ENCODE measurements at regions not wholly inside any gene's neighbourhood (a gene's known extent, or its start where the extent isn't known, plus 50 kb on each side); places are given as distances from the start of the nearest gene placed in this dataset.
A peak's percentile ranks its signal among the peaks of the same experiment; 100 is the strongest.

DNA sequence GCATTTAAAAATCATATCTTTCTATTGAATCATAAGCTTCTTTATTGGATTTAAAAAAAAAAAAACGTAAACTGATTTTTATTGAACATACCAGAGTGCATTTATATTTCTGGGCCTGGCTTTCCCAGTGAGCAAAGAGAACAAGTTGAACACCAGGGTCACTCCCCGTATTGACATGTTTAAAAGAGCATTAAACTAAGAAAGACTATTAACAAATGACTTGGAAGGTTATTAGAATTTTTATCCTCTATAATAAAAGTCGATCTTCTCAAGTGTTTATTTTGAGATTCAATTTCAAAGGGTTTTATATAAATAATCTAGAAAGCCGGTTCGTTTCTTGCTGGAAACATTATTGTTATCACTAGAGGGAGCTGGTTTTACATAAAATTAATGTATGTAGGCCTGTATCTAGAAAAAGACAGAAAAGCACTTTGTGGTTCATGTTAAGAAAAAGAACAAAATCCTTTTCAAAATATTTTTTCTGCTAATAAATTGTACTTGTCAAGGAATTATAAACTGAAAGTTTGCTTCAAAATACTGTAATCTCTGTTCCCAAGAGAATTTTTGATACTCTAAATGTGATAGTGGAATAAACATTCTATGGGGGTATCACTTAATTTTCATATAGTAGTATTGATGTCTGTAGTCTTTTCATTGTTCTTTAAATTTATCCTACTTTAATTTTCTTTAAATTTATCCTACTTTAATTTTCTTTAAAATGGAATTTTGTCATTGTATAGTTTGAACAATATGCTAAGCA is 321.8 kb upstream of the MME start:
- FAIRE-seq: peak; percentile 99

DNA sequence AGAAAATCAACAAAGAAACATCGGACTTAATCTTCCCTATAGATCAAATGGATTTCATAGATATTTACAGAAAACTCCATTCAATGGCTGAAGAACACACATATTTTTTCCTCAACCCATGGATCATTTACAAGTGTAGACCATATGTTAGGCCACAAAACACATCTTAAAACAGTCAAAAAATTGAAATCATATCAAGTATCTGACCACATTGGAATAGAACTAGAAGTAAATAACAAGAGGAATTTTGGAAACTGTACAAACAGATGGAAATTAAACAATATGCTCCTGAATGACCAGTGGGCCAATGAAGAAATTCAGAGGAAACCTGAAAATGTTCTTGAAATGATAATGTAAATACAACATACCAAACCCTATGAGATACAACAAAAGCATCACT is 323.1 kb upstream of the GPR149 start:
- FAIRE-seq: no peak

DNA sequence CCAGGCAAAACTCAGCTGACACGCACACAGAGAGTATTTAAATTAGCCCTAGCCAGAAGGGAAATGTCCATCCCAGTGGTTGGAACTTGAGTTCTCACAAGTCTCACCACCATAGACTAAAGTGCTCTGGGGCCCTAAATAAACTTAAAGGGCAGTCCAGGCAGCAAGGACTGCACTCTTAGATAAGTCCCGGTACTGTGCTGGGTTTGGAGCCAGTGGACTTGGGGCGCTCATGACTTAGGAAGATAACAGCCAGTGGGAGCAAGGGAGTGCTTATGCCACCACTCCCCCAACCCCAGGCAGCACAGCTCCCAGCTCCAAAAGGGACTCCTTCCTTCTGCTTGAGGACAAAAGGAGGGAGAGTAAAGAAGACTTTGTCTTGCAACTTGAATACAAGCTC is 319.5 kb upstream of the GPR149 start:
- no peak for FAIRE-seq

DNA sequence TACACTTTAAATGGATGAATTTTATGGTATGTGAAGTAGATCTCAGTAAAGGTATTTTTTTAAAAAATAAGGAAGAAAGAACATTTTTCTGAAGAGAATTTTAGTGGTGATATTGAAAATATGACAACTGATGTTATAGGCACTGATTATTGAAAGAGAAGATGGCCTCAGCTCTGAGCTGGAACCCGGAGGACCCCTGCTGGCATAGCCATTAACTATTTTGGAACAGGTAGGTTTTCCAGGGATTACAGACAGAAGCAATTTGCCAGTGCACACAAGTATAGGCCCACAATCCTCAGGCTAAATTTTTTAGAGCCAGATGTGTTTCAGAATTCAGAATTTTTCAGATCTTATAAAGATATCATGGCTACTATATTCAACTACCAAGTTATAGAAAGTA is 315.9 kb upstream of the GPR149 start:
- FAIRE-seq: no peak

DNA sequence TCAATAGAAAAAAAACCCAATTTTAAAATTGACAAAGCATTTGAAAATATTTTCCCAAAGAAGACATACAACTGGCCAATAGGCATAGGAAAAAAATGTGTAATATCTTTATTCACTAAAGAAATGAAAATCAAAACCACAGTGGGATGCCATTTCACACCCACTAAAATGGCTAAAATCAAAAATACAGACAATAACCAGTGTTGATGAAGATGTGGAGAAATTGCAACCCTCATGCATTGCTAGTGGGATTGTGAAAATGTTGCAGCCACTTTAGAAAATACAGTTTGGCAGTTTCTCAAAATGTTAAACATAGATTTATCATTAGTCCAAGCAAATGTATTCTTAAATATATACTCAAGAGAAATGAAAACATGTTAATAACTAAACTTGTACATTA is 315.1 kb upstream of the GPR149 start:
- no peak for FAIRE-seq

DNA sequence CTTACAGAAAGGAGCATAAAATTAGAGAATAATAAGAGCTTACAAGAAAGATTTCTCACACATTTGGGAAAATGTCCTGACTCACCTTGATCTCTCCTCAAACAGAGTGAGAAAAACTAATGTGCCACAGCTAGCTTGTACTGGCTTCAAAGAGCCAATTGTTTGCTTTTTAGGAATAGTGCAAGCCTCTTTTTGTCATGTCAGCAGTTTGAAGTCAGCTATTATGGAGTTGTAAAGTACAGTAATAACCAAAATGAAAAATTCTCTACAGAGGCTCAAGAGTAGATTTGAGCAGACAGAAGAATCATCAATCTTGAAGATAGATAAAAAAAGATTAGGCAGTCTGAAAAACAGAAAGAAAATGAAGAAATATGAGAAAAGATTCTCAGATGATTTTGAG is 313.4 kb upstream of the GPR149 start:
- FAIRE-seq: no peak

DNA sequence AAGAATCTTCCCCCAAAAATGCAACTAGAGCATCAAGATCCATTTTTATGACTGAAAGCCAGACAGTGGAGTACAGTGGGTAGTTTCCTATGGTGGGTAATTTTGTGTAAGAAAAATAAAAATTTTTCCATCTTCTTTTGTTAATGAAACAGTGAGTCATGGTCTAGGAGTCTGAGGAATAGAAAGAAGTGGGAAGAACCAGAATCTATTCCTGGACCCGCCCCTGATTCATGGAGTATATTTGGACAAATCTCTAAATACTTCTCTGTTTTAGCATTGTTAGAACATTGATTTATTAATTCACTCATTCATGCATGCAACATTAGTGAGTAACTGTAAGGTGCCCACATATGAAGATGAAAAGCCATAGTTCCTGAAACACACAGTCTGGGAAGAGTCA is 304.5 kb upstream of the GPR149 start:
- no peak for FAIRE-seq

DNA sequence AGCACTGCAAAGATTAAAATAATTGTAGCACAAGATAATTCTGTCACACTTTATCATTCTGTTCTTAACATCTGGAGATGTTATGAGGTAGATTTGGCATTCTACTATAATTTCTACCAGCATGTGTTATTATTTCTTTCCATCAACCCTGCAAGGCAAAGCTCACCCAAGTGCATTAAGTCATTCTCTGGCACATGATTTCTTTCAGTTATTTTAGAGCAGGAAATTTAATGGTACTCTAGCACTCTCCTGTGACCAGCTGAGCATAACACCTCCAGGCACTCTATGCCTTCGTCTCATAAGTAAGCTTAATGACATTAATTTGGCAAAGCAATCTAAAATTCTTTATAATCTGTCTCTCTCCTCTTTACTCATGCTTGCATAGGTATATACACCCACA is 300.2 kb upstream of the GPR149 start:
- no peak for FAIRE-seq

DNA sequence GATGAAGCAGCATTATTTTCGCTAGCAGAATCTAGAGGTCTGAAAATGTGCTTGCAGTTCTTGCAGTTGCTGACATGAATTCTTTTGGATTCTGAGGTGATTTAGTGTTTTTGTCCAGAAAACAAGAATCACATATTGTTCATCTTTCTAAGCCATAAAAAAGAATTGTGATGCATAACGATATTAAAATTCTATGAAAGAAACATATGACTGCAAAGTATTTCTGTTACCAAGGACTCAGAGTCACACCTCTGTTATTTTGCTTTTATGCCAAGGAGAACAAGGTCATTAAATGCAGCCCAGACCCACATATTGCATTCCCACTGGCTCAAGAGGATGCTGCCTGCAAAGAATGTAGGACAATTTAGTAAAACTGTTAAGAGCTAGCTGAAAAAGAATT is 299.8 kb upstream of the GPR149 start:
- no peak for FAIRE-seq

DNA sequence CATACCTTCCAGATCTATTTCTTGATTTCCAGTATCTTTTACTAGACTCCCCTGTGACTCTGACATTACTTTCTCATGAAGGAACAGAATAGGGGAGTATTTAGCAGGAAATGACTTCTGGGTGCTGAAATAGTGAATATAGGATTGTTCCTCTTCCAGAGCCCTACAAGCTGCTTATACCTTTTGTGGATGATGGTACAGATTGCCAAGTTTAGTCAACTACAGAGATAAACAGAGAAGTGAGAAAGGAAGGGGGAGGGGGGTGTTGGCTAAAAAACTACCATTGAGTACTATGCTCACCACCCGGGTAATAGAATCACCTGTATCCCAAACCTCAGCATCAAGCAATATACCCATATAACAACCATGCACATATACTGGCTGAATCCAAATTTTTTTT is 298.3 kb upstream of the GPR149 start:
- FAIRE-seq: no peak

DNA sequence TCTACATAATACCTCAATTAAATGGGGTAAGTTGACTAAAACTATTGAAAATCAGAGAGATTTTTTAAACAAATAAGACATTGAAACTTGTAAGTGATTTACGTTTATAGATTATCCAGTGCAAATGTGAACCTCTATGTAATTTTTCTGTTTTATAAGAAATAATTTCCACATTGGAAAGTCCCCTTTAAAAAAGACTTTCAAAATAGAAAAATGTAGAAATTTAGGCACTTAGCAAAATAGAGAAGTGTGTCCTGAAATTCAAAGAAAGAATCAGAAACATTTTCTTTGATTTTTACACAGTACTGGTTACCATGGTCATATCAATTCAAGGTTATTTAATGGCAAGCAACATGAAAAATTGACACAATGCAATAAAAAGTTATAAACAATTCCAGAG is 290.9 kb upstream of the GPR149 start:
- no peak for FAIRE-seq

DNA sequence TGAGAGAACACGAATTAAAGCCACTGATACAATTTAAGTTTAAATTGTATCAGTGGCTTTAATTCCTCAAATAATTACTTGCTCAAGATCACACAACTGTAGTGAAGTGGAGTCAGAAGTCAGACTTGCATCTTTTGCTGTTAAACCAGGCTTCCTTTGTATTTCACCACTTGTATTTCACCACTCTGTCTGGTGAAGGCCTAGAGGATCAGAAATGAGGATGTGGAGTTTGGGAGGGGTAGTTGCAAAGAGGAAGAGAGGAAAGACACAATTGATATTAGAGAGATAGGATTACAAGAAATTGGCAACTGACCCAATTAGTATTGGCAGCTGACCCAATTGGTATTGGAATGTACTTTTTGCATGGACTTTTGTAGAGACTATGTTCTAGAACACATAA is 288.1 kb upstream of the GPR149 start:
- FAIRE-seq: no peak

DNA sequence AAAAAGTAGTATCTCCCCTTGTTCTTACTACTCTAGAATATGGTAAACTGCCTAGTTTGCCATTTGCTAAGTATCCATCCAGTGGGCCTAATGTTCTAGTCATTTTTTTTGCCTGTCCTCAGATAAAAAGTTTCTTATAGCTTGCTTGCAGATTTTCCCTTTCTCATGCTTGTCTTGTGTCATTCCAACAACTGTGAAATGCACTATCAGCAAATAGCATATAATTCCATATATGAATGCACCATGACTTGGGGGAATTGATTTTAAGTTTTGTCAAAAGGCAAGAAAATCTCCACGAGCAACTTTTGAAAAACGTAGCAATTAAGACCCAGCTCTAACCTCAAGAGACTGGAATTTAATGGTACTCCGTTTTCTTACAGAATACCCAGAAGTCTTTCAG is 286.2 kb upstream of the GPR149 start:
- FAIRE-seq: no peak

DNA sequence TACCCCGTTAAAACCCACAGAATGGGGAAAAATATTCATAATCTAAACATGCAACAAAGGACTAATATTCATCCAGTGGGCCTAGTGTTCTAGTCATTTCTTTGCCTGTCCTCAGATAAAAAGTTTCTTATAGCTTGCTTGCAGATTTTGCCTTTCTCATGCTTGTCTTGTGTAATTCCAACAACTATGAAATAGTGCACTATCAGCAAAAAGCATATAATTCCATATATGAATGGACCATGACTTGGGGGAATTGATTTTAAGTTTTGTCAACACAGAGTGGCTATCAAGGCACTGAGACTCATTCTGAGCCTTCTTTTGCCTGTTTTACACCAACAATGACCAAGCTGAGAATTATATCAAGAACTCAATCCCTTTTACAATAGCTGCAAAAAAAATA is 278.6 kb upstream of the GPR149 start:
- FAIRE-seq: no peak

DNA sequence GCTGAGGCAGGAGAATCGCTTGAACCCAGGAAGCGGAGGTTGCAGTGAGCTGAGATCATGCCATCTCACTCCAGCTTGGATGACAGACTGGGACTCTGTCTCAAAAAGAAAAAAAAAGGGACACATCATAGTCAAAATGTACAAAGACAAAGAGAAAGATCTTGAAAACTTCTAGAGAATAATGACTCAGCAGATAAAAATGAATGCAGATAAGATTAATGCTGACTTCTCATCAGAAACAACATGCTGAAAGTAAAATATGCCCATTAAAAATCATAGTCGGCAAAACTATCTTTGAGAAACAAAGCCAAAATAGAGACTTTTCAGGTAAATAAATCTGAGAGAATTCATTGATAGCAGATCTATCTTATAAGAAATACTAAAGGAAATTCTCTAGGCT is 271.1 kb upstream of the GPR149 start:
- no peak for FAIRE-seq

DNA sequence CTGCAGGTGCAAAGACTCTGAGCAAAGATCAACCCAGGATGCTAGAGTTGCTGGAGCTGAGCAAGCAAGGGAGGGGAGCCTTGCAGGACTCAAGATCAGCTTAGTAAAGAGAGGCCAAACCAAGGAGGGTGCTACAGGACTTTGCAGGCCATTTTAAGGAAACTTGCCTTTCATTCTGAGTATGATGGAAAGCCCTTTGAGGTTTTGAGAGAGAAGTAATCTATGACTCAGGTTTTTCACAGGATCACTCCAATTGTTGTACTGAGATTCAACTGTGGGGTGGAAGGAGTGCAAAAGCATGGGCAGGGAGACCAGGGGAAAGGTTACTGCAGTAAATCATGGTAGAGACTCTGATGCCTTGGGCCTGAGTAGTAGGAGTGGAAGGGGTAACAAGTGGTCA is 260.4 kb upstream of the GPR149 start:
- no peak for FAIRE-seq

DNA sequence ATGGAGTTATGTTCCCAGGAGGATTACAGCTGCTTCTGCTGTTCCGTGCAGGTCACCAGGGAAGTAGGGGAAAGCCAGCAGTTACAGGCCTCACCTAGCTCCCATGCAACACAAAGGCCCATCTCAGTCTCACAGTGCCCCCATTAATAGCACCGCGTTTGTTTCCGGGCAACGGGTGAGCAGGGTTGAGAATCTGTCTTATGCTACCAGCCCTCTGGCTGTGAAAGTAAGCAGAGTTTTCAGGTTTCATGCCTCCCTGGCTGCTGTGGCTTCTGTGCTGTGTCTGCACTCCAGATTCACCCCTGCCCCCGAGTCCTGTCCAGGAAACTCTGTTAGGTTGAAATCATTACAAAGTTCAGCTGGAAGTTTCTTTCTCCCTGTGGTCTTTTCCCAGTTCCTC is 254.4 kb upstream of the GPR149 start:
- FAIRE-seq: no peak

DNA sequence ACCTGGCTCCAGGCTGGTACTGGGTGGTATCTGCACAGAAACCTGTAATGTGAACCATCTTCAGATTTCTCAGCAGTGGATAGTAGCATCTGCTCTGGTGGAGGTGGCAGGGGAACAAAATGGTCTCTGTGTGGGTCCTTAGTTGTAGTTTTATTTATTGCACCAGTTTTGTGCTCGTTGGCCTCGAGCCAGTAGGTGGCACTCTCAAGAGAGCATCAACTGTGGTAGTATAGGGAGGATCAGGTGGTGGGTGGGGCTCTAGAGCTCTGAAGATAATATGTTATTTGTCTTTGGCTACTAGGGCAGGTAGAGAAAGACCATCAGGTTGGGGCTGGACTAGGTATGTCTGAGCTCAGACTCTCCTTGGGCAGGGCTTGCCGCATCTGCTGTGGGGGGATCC is 254.0 kb upstream of the GPR149 start:
- no peak for FAIRE-seq

DNA sequence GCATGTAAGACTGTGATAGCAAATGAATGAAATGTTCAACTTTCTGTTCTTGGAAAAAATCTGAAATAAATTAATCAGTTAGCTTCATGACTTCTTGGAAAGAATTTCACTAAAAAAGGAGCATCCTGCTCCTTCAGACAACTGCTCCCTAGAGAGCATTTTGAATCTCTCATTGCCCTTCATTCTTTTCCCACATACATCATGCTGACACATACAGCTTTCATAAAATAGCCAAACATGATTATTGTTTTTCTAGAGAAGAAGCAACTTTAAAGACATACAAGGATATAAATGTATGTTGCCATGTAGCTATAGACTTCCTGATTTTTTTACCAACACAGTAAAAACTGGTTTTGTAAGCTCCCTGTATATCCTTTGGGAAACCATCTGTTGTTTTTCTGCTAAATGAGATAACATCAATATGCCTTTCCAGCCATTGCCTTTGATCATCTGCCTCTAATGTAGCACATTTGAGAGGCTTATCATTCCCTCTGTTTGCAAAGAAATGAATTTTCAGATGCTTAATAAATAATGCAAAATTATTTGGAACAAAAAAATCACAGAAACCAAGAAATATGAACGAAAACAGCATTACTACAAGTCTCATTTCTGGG is 248.2 kb upstream of the GPR149 start:
- no peak for FAIRE-seq

DNA sequence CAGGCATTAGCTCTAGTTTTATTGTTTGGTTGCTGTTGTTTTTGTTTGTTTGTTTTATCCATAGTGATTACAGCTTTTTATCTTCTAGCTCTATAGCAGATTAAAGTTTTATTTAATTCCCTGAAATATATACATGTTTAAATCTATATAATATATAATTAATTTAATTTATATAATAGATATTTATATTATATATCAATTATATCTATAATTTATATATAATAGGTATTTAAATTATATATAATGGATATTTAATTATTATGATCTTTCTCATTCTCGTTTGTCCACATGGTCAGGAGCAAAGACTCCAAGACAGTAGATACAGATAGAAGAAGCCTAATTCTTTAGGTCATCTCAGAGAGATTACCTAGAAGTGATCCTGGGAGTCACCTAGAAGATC is 238.8 kb upstream of the GPR149 start:
- peak; percentile 89 for FAIRE-seq

DNA sequence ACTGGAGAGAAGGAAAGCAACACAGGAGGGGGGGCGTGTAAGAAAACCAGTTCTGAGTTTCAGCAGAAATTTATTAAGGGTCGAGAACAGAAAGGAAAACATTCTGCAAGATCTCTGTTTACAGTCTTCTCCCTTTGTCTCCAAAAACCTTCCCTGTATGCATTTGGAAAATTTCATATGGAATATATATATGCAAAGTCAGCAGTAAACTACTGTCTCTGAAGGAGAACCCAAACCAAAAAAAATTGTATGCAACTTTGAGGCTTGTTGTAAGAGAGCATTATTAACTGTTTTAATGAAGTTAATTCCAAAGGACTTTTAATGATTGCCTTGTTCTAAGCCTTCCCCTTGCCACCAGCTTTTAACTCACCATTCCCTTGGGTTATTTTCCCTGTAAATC is 238.2 kb upstream of the GPR149 start:
- FAIRE-seq: no peak

DNA sequence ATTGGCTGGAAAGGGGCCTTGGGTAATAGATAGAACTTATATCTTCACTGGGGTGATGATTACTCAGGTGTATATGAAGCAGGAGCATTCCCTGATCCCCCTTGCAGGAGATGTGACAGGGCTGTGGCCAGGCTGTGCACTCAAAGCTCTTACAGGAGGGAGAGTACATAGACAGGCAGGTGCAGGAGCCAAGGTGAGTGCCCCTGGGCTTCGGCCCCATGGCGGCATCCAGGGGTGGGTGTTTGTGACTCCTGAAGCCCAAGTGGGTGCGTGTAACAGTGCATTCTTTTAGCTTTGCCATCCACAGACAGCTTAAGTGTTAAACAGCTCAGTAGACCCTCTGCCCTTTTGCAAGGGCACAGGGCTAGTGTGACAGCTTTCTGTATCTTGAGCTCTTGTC is 236.6 kb upstream of the GPR149 start:
- FAIRE-seq: no peak

DNA sequence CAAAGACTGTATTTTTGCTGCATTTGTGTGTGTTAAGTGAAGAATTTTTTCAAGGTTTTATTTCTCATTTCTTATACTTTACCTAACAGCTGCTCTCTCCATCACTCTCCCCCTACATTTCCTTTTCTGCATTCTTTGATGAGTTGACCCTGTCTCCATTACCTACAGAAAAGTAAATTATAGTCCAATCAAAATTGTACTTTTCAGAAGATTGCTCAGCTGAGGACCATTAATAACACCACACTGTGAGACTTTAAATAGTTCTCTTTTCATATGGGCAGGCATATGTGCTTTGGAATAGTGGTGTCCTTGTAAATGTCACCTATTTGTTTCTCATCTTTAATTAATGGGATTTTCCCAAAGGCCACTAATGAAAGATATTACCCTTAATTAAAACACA is 234.7 kb upstream of the GPR149 start:
- no peak for FAIRE-seq

DNA sequence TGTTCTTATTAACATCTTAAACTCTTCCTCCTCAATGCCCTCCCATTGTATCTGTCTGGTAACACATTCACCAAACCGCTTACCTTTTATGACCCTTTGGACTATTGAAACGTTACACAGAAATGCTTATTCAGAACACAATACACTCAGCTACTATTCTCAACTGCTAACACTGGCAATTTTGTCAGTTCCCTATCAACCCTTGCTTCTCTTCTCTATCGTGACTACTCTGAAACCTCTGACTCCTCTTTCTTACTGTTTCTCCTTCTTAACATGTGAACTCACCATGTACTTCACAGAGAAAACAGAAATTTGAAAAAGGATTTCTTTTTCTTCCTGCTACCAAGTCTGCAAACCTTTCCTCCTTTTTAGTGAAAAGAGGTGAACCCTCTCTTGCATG is 232.9 kb upstream of the GPR149 start:
- FAIRE-seq: no peak

DNA sequence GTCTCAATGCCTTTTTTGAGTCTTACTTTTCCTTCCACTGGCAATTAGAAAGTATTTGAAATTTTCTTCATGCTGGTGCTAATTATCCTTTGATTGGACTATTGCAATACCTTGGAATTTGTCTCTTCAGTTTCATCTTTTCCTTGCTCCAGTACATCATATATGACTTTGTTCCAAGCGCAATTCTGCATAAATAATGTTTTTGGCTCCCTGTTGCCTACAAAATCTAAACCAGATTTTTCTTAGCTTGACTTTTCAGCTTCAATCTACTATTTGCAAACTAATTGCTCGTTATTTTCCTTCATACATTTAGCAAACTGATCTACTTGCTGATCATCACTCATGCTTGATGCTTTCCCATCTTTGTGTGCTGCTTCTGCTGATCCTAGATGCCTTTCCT is 230.8 kb upstream of the GPR149 start:
- no peak for FAIRE-seq

All from endometrium (tissue), 2 donors.